K562 (cell line): ENCODE measurements at regions not wholly inside any gene's neighbourhood (a gene's known extent, or its start where the extent isn't known, plus 50 kb on each side); places are given as distances from the start of the nearest gene placed in this dataset.

Source experiments
- BCOR ChIP-seq: fragments of 450-650 bp; IDR thresholded peaks from 2 replicates; pipeline ENCODE4 v1.6.1; 2016
- C11orf30 ChIP-seq: fragments of 450-650 bp; IDR thresholded peaks from 2 replicates; pipeline ENCODE4 v1.6.1; 2016; ENCODE audit warnings: low read depth, mild to moderate bottlenecking
- CREM ChIP-seq: IDR thresholded peaks from 2 replicates; pipeline ENCODE4 v1.6.1; 2014; ENCODE audit warnings: antibody characterized with exemption, low read depth
- ILK ChIP-seq: fragments of 450-650 bp; IDR thresholded peaks from 2 replicates; pipeline ENCODE4 v1.6.1; 2016; ENCODE audit warnings: missing genetic modification characterization, low read depth, mild to moderate bottlenecking, missing compliant biosample characterization, moderate library complexity, borderline replicate concordance
- NFE2 ChIP-seq: IDR thresholded peaks from 2 replicates; pipeline ENCODE4 v1.6.1; 2014; ENCODE audit warnings: antibody characterized with exemption, low read depth
- PML ChIP-seq: IDR thresholded peaks from 2 replicates; pipeline ENCODE4 v1.6.1; 2012; ENCODE audit warnings: low read length, inconsistent platforms
- SMAD1 ChIP-seq: fragments of 150-350 bp; IDR thresholded peaks from 2 replicates; pipeline ENCODE4 v1.6.1; 2014; ENCODE audit warnings: low read length, low read depth; ENCODE audit not compliant: partially characterized antibody
- SMAD4 ChIP-seq: fragments of 250-450 bp; sonication (Bioruptor Pico); conservative IDR thresholded peaks from 2 replicates; pipeline ENCODE4 v1.8.0; 2021; ENCODE audit warnings: inconsistent platforms, mild to moderate bottlenecking, moderate library complexity
- STAT5A ChIP-seq: IDR thresholded peaks from 2 replicates; pipeline ENCODE4 v1.6.1; 2012; ENCODE audit warnings: low read length, inconsistent platforms, borderline replicate concordance
- TAL1 ChIP-seq: fragments of 450-650 bp; IDR thresholded peaks from 2 replicates; pipeline ENCODE4 v1.6.1; 2016; ENCODE audit warnings: mild to moderate bottlenecking
- TEAD4 ChIP-seq, 2 experiments: sonication (generic) in 1 of 2; formaldehyde crosslinking in 1 of 2; IDR thresholded peaks; 2 replicates each; pipeline versions ENCODE4 v1.6.1 to v1.8.0; 2012 to 2022; ENCODE audit warnings: borderline replicate concordance in 1 of 2, inconsistent platforms in 1 of 2, low read length in 1 of 2, mild to moderate bottlenecking in 1 of 2, missing genetic modification reagents in 1 of 2
- XRCC3 ChIP-seq: fragments of 450-650 bp; IDR thresholded peaks from 2 replicates; pipeline ENCODE4 v1.6.1; 2017; ENCODE audit warnings: mild to moderate bottlenecking, moderate library complexity
- TF ChIP-seq, protein P1 (sequence below): fragments of 250-450 bp; sonication (Bioruptor Pico); IDR thresholded peaks from 2 replicates; pipeline ENCODE4 v1.8.0; 2021; ENCODE audit warnings: moderate library complexity, mild to moderate bottlenecking, inconsistent platforms
- TF ChIP-seq, protein P2 (sequence below): fragments of 250-450 bp; sonication (Bioruptor Pico); IDR thresholded peaks from 2 replicates; pipeline ENCODE4 v1.5.0; 2021; ENCODE audit warnings: mild to moderate bottlenecking, borderline replicate concordance
- TF ChIP-seq, protein P3 (sequence below): fragments of 250-450 bp; sonication (Bioruptor Pico); IDR thresholded peaks from 2 replicates; pipeline ENCODE4 v1.4.0; 2020
- TF ChIP-seq, protein P4 (sequence below): fragments of 250-450 bp; sonication (Bioruptor Pico); IDR thresholded peaks from 2 replicates; pipeline ENCODE4 v1.5.0; 2020; ENCODE audit warnings: mild to moderate bottlenecking, borderline replicate concordance
- TF ChIP-seq, protein P5 (sequence below), 2 experiments: IDR thresholded peaks; 2 replicates each; pipeline ENCODE4 v1.6.1; 2011; ENCODE audit warnings: borderline replicate concordance in 1 of 2, control low read depth in 1 of 2, low read depth in 1 of 2, low read length in 1 of 2, mild to moderate bottlenecking in 1 of 2, mixed read lengths in 1 of 2, moderate library complexity in 1 of 2; ENCODE audit not compliant: insufficient read depth in 1 of 2, insufficient read length in 1 of 2, poor library complexity in 1 of 2, severe bottlenecking in 1 of 2; ENCODE audit errors: extremely low read depth in 1 of 2

DNA sequence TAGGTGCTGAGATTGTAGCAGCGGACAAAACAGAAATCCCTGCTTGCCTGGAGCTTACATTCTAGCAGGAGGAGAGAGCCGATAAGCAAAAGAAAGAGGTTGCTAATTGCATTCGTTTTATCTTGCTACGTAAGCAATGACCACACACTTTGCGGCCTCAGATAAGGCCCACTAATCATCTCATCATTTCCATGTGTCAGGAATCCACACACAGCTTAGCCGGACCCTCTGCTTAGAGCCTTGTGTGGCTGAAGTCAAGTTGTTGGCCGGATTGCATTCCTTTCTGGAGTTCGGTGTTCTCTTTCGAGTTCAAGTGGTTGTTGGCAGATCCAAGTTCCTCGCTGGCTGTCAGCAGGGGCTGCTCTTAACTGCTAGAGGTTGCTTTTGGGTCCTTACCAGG, 101.6 kb downstream of the CHST1 start (continued):
- TF ChIP-seq SMAD4: no peak
- no peak for TF ChIP-seq XRCC3
- TF ChIP-seq NFE2: peak; percentile 51; the same call in 1 of the 2 replicates
- 0 out of 2 replicates have a peak, but pooled peaks have one; percentile 10 for TF ChIP-seq C11orf30
- TF ChIP-seq, protein P1, sequence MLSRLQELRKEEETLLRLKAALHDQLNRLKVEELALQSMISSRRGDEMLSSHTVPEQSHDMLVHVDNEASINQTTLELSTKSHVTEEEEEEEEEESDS (CRISPR knock-in tag): no peak
- no peak for TF ChIP-seq ILK (tag)
- peak; percentile 61; the same call in 1 of the 2 replicates for TF ChIP-seq BCOR
- TF ChIP-seq SMAD1: no peak
- TF ChIP-seq STAT5A: peak; percentile 52; the same call in 1 of the 2 replicates
- TF ChIP-seq, protein P2, sequence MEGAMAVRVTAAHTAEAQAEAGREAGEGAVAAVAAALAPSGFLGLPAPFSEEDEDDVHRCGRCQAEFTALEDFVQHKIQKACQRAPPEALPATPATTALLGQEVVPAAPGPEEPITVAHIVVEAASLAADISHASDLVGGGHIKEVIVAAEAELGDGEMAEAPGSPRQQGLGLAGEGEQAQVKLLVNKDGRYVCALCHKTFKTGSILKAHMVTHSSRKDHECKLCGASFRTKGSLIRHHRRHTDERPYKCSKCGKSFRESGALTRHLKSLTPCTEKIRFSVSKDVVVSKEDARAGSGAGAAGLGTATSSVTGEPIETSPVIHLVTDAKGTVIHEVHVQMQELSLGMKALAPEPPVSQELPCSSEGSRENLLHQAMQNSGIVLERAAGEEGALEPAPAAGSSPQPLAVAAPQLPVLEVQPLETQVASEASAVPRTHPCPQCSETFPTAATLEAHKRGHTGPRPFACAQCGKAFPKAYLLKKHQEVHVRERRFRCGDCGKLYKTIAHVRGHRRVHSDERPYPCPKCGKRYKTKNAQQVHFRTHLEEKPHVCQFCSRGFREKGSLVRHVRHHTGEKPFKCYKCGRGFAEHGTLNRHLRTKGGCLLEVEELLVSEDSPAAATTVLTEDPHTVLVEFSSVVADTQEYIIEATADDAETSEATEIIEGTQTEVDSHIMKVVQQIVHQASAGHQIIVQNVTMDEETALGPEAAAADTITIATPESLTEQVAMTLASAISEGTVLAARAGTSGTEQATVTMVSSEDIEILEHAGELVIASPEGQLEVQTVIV (CRISPR knock-in tag): no peak
- TF ChIP-seq, protein P3, sequence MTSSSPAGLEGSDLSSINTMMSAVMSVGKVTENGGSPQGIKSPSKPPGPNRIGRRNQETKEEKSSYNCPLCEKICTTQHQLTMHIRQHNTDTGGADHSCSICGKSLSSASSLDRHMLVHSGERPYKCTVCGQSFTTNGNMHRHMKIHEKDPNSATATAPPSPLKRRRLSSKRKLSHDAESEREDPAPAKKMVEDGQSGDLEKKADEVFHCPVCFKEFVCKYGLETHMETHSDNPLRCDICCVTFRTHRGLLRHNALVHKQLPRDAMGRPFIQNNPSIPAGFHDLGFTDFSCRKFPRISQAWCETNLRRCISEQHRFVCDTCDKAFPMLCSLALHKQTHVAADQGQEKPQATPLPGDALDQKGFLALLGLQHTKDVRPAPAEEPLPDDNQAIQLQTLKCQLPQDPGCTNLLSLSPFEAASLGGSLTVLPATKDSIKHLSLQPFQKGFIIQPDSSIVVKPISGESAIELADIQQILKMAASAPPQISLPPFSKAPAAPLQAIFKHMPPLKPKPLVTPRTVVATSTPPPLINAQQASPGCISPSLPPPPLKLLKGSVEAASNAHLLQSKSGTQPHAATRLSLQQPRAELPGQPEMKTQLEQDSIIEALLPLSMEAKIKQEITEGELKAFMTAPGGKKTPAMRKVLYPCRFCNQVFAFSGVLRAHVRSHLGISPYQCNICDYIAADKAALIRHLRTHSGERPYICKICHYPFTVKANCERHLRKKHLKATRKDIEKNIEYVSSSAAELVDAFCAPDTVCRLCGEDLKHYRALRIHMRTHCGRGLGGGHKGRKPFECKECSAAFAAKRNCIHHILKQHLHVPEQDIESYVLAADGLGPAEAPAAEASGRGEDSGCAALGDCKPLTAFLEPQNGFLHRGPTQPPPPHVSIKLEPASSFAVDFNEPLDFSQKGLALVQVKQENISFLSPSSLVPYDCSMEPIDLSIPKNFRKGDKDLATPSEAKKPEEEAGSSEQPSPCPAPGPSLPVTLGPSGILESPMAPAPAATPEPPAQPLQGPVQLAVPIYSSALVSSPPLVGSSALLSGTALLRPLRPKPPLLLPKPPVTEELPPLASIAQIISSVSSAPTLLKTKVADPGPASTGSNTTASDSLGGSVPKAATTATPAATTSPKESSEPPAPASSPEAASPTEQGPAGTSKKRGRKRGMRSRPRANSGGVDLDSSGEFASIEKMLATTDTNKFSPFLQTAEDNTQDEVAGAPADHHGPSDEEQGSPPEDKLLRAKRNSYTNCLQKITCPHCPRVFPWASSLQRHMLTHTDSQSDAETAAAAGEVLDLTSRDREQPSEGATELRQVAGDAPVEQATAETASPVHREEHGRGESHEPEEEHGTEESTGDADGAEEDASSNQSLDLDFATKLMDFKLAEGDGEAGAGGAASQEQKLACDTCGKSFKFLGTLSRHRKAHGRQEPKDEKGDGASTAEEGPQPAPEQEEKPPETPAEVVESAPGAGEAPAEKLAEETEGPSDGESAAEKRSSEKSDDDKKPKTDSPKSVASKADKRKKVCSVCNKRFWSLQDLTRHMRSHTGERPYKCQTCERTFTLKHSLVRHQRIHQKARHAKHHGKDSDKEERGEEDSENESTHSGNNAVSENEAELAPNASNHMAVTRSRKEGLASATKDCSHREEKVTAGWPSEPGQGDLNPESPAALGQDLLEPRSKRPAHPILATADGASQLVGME (CRISPR knock-in tag): no peak
- TF ChIP-seq, protein P4, sequence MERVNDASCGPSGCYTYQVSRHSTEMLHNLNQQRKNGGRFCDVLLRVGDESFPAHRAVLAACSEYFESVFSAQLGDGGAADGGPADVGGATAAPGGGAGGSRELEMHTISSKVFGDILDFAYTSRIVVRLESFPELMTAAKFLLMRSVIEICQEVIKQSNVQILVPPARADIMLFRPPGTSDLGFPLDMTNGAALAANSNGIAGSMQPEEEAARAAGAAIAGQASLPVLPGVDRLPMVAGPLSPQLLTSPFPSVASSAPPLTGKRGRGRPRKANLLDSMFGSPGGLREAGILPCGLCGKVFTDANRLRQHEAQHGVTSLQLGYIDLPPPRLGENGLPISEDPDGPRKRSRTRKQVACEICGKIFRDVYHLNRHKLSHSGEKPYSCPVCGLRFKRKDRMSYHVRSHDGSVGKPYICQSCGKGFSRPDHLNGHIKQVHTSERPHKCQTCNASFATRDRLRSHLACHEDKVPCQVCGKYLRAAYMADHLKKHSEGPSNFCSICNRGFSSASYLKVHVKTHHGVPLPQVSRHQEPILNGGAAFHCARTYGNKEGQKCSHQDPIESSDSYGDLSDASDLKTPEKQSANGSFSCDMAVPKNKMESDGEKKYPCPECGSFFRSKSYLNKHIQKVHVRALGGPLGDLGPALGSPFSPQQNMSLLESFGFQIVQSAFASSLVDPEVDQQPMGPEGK: no peak
- peak; percentile 71; the same call in 1 of the 2 replicates for TF ChIP-seq PML
- peak; percentile 84 for TF ChIP-seq CREM
- peak; percentile 92 for TF ChIP-seq TEAD4 (IDR thresholded peaks at IDR 0.05; ENCODE audit: low read length)
- no peak for TF ChIP-seq TEAD4 (CRISPR knock-in tag; IDR thresholded peaks at IDR 0.05; ENCODE audit: borderline replicate concordance)
- TF ChIP-seq, protein P5, sequence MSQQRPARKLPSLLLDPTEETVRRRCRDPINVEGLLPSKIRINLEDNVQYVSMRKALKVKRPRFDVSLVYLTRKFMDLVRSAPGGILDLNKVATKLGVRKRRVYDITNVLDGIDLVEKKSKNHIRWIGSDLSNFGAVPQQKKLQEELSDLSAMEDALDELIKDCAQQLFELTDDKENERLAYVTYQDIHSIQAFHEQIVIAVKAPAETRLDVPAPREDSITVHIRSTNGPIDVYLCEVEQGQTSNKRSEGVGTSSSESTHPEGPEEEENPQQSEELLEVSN (IDR thresholded peaks at IDR 0.05; ENCODE audit: borderline replicate concordance in 1 of 2, extremely low read depth in 1 of 2, insufficient read depth in 1 of 2, insufficient read length in 1 of 2, low read depth in 1 of 2, low read length in 1 of 2, poor library complexity in 1 of 2, severe bottlenecking in 1 of 2): no peak
- TF ChIP-seq TAL1: peak; percentile 81
